GM18502 (cell line): ENCODE measurements at regions not wholly inside any gene's neighbourhood (a gene's known extent, or its start where the extent isn't known, plus 50 kb on each side); places are given as distances from the start of the nearest gene placed in this dataset.
"Not testable (repeated sequence)": the region's sequence is repeated elsewhere in the genome, so short reads cannot be mapped to it uniquely, and the experiment has no call there.

Experiments used
- ATAC-seq: cut with Tn5 transposase; IDR thresholded peaks from one replicate; pipeline ENCODE4 v1.9.1; 2021; ENCODE audit warnings: mild to moderate bottlenecking; ENCODE audit not compliant: unreplicated experiment, poor library complexity

GRCh38 chr9:106035806-106036205 is 341.5 kb downstream of the TMEM38B start:
- no peak for ATAC-seq

GRCh38 chr9:106038266-106039001 is 344.1 kb downstream of the TMEM38B start:
- no peak for ATAC-seq

- no peak for ATAC-seq
Observed at GRCh38 chr9:106039151-106039935, 345.0 kb downstream of the TMEM38B start.

- ATAC-seq: not testable (repeated sequence)
Observed at GRCh38 chr9:106041920-106042319, 347.6 kb downstream of the TMEM38B start.

- ATAC-seq: no peak
Observed at GRCh38 chr9:106051545-106051944, 357.2 kb downstream of the TMEM38B start.

- no peak for ATAC-seq
Observed at GRCh38 chr9:106052166-106052565, 357.8 kb downstream of the TMEM38B start.

- ATAC-seq: no peak
Observed at GRCh38 chr9:106052735-106053134, 358.4 kb downstream of the TMEM38B start.

GRCh38 chr9:106056328-106056727 is 362.0 kb downstream of the TMEM38B start:
- no peak for ATAC-seq

- ATAC-seq: no peak
Observed at GRCh38 chr9:106058460-106058859, 364.1 kb downstream of the TMEM38B start.

GRCh38 chr9:106059886-106060285 is 365.5 kb downstream of the TMEM38B start:
- no peak for ATAC-seq

GRCh38 chr9:106060885-106061284 is 366.5 kb downstream of the TMEM38B start:
- no peak for ATAC-seq

GRCh38 chr9:106062250-106062649 is 367.9 kb downstream of the TMEM38B start:
- no peak for ATAC-seq

GRCh38 chr9:106065136-106065535 is 370.8 kb downstream of the TMEM38B start:
- no peak for ATAC-seq

- ATAC-seq: no peak
Observed at GRCh38 chr9:106065579-106066214, 371.4 kb downstream of the TMEM38B start.

- no peak for ATAC-seq
Observed at GRCh38 chr9:106066940-106067524, 372.7 kb downstream of the TMEM38B start.

- no peak for ATAC-seq
Observed at GRCh38 chr9:106069241-106069640, 374.9 kb downstream of the TMEM38B start.

- no peak for ATAC-seq
Observed at GRCh38 chr9:106072421-106072820, 378.1 kb downstream of the TMEM38B start.

- ATAC-seq: no peak
Observed at GRCh38 chr9:106074006-106074405, 379.7 kb downstream of the TMEM38B start.

- ATAC-seq: no peak
Observed at GRCh38 chr9:106075236-106075959, 381.1 kb downstream of the TMEM38B start.

GRCh38 chr9:106075960-106076327 is 381.6 kb downstream of the TMEM38B start:
- ATAC-seq: no peak
